Upper lobe of left lung (tissue), 6 donors: ENCODE measurements at regions not wholly inside any gene's neighbourhood (a gene's known extent, or its start where the extent isn't known, plus 50 kb on each side); places are given as distances from the start of the nearest gene placed in this dataset.
"Not testable (repeated sequence)": the region's sequence is repeated elsewhere in the genome, so short reads cannot be mapped to it uniquely, and the experiment has no call there.

Source experiments
- ATAC-seq, 2 donors: fragments of 200-7000 bp; cut with Tn5 transposase; one replicate each; pipeline ENCODE4 v1.9.1; 2022; ENCODE audit warnings: mild to moderate bottlenecking in 2 of 2, moderate library complexity in 2 of 2; ENCODE audit not compliant: low FRiP score in 2 of 2
- DNase-seq, 2 donors: peaks; one replicate each; pipeline ENCODE4 v3.0.0-alpha.2; 2019 to 2020
- H3K27ac ChIP-seq, 4 donors: fragments of 200-600 bp; sonication (generic); one replicate each; pipeline ENCODE4 v1.5.1; 2016 to 2019
- H3K27me3 ChIP-seq, 4 donors: fragments of 200-600 bp; sonication (generic); one replicate each; pipeline ENCODE4 v1.5.1; 2017 to 2019
- H3K36me3 ChIP-seq, 4 donors: fragments of 200-600 bp; sonication (generic); one replicate each; pipeline ENCODE4 v1.5.1; 2016 to 2019
- H3K4me1 ChIP-seq, 4 donors: fragments of 200-600 bp; sonication (generic); one replicate each; pipeline ENCODE4 v1.5.1; 2018 to 2019
- H3K4me3 ChIP-seq, 4 donors: fragments of 200-600 bp; sonication (generic); one replicate each; pipeline ENCODE4 v1.5.1; 2017 to 2019; ENCODE audit warnings: mild to moderate bottlenecking in 2 of 4, moderate library complexity in 1 of 4
- H3K9me3 ChIP-seq, 4 donors: fragments of 200-600 bp; sonication (generic); one replicate each; pipeline ENCODE4 v1.5.1; 2018 to 2019
- EP300 ChIP-seq, 4 donors: sonication (generic); formaldehyde crosslinking; IDR thresholded peaks; one replicate each; pipeline ENCODE4 v1.5.1; 2017; ENCODE audit warnings: antibody characterized with exemption in 4 of 4, control low read depth in 2 of 4
- POLR2A ChIP-seq, 4 donors: fragments of 450-650 bp; IDR thresholded peaks; one replicate each; pipeline ENCODE4 v1.5.1; 2016 to 2017; ENCODE audit warnings: antibody characterized with exemption in 4 of 4, mild to moderate bottlenecking in 2 of 4
- POLR2AphosphoS5 ChIP-seq, 2 donors: sonication (generic); formaldehyde crosslinking; IDR thresholded peaks; one replicate each; pipeline ENCODE4 v1.5.1; 2017; ENCODE audit warnings: antibody characterized with exemption in 2 of 2
- WGBS, 2 donors: methylation state at CpG; one replicate each; pipeline ENCODE4 v1.1.5; 2017 to 2018; 5-methylcytosine and 5-hydroxymethylcytosine counted together
- TF ChIP-seq, protein P1 (sequence below), 6 experiments: fragments of 450-650 bp in 4 of 6; fragments of 200-600 bp in 2 of 6; sonication (generic) in 2 of 6; IDR thresholded peaks; one replicate each; pipeline ENCODE4 v1.5.1; 2016 to 2019; ENCODE audit warnings: antibody characterized with exemption in 6 of 6
- donor health status: DM: no; HTN: no; CAD: no; lungs with moderate emphysema.
- donor health status: DM: no; HTN: yes; CAD: no; lungs with severe emphysema.

- H3K27ac ChIP-seq: no peak overlapping the region
- 30 to 55% methylated on average over 7 of the region's 7 CpGs for WGBS, 2 donors
- ATAC-seq (no peak), DNase-seq (no peak)
- H3K27me3 ChIP-seq: no peaks in the 10 kb centered on the region
- H3K36me3 ChIP-seq: no peaks in the 10 kb centered on the region
- TF ChIP-seq POLR2AphosphoS5 (IDR thresholded peaks at IDR 0.05) (no peak), EP300 (IDR thresholded peaks at IDR 0.05) (no peak), POLR2A (IDR thresholded peaks at IDR 0.05) (no peak)
- TF ChIP-seq, protein P1, sequence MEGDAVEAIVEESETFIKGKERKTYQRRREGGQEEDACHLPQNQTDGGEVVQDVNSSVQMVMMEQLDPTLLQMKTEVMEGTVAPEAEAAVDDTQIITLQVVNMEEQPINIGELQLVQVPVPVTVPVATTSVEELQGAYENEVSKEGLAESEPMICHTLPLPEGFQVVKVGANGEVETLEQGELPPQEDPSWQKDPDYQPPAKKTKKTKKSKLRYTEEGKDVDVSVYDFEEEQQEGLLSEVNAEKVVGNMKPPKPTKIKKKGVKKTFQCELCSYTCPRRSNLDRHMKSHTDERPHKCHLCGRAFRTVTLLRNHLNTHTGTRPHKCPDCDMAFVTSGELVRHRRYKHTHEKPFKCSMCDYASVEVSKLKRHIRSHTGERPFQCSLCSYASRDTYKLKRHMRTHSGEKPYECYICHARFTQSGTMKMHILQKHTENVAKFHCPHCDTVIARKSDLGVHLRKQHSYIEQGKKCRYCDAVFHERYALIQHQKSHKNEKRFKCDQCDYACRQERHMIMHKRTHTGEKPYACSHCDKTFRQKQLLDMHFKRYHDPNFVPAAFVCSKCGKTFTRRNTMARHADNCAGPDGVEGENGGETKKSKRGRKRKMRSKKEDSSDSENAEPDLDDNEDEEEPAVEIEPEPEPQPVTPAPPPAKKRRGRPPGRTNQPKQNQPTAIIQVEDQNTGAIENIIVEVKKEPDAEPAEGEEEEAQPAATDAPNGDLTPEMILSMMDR (IDR thresholded peaks at IDR 0.05): no peak
- H3K9me3 ChIP-seq: no peaks in the 10 kb centered on the region
- no peaks in the 10 kb centered on the region for H3K4me1 ChIP-seq
- H3K4me3 ChIP-seq: no peak overlapping the region
Observed at GRCh38 chr1:4488018-4488417, 166.4 kb upstream of the AJAP1 start.

DNA sequence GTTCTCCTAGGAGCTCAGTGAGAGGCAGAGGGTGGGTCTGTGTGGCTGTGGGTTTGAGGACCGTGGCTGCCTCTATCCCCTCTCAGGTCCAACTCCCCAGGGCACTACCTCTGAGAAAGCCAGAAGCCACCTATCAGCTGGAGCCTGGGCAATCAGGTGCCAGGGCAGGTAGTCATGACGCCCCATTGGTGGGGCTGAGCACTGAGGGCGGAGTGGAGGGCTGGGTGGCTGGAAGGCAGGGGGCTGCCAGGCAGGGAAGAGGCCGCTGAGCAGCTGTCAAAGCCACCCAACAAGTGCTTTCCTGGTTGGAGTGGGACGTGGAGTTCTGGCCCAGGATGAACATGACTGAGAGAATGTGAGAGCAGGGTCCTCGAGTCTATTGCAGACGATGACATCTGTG is 164.9 kb upstream of the AJAP1 start:
- Histone ChIP-seq H3K4me1 (no peaks in the 10 kb centered on the region), H3K27me3 (no peaks in the 10 kb centered on the region), H3K4me3 (no peak overlapping the region), H3K9me3 (no peaks in the 10 kb centered on the region), H3K36me3 (no peaks in the 10 kb centered on the region), H3K27ac (no peak overlapping the region)
- no peak for DNase-seq
- WGBS, 2 donors: 65 to 72% methylated on average over 6 to 7 of the region's 7 CpGs
- no peak for TF ChIP-seq POLR2A (IDR thresholded peaks at IDR 0.05)
- no peak for TF ChIP-seq EP300 (IDR thresholded peaks at IDR 0.05)
- TF ChIP-seq, protein P1 (IDR thresholded peaks at IDR 0.05): no peak
- TF ChIP-seq POLR2AphosphoS5 (IDR thresholded peaks at IDR 0.05): no peak
- ATAC-seq: no peak

GRCh38 chr1:4489992-4490391 is 164.4 kb upstream of the AJAP1 start:
- DNase-seq, ATAC-seq, H3K9me3 ChIP-seq, H3K36me3 ChIP-seq, H3K27ac ChIP-seq, H3K4me3 ChIP-seq, H3K4me1 ChIP-seq, H3K27me3 ChIP-seq: not testable (repeated sequence)

DNA sequence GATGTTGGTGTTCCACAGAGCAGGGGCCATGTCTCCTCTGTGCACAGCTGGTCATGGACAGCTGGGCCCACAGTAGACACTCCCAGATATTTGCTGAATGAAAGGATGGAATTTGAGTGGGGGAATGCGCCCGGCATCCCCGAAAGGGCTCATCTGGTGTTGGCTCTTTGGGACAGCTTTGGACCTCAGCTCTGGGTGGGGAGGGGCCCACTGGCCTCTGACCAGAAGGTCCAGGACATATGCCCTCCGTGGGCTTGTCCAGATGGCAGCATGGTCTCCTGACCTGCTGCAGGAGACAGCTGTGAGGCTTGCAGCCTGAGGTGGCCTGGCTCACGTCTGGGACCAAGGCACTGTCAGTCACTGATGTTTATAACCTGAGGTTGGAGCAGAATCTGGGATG is 160.4 kb upstream of the AJAP1 start:
- no peak overlapping the region for H3K4me3 ChIP-seq
- H3K9me3 ChIP-seq: no peaks in the 10 kb centered on the region
- H3K36me3 ChIP-seq: no peaks in the 10 kb centered on the region
- no peaks in the 10 kb centered on the region for H3K4me1 ChIP-seq
- DNase-seq (no peak), ATAC-seq (no peak)
- H3K27ac ChIP-seq: no peak overlapping the region
- H3K27me3 ChIP-seq: no peaks in the 10 kb centered on the region
- WGBS, 2 donors: 77 to 88% methylated on average over 5 of the region's 5 CpGs
- TF ChIP-seq EP300 (IDR thresholded peaks at IDR 0.05): no peak
- TF ChIP-seq POLR2AphosphoS5 (IDR thresholded peaks at IDR 0.05): no peak
- TF ChIP-seq, protein P1 (IDR thresholded peaks at IDR 0.05): no peak

GRCh38 chr1:4494558-4494957 is 159.9 kb upstream of the AJAP1 start:
- no peak for TF ChIP-seq POLR2AphosphoS5 (IDR thresholded peaks at IDR 0.05)
- TF ChIP-seq, protein P1 (IDR thresholded peaks at IDR 0.05): no peak
- DNase-seq: no peak
- H3K9me3 ChIP-seq: no peaks in the 10 kb centered on the region
- WGBS, 2 donors: 24 to 31% methylated on average over 2 to 7 of the region's 7 CpGs
- no peaks in the 10 kb centered on the region for H3K36me3 ChIP-seq
- no peaks in the 10 kb centered on the region for H3K27me3 ChIP-seq
- no peak for ATAC-seq
- H3K27ac ChIP-seq: no peak overlapping the region
- no peaks in the 10 kb centered on the region for H3K4me1 ChIP-seq
- H3K4me3 ChIP-seq: no peak overlapping the region
